ENCODE measurements at regions not wholly inside any gene's neighbourhood (a gene's known extent, or its start where the extent isn't known, plus 50 kb on each side); places are given as distances from the start of the nearest gene placed in this dataset.

GRCh38 chr1:14320518-14320917 is 278.0 kb upstream of the KAZN start:
- no peaks in the 10 kb centered on the region for H3K4me1 ChIP-seq (ENCODE audit: insufficient read depth)
- no peak overlapping the region for H3K4me2 ChIP-seq

DNA sequence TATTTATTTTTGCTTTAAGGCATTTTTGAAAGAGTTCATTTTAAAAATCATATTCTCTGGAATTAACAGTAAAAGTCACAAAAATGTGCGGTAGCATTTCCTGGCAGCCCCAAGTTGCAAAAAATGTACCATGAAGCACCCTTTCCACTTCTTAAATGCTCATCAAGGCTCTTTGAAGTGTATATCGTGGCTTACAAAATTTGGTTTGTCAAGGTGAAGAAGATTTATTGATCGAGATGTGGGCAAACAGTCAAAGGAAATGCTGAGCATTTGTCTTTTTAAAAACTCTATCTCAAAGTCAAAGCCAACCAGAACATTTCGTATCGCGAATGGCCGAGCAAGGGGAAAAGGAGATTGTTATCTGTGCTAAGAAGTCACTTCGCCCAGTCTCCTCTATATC is 277.5 kb upstream of the KAZN start:
- Histone ChIP-seq H3K4me1 (ENCODE audit: insufficient read depth) (no peaks in the 10 kb centered on the region), H3K4me3 (no peak overlapping the region), H3K9me2 (replicated peaks; ENCODE audit: insufficient read depth) (no peaks in the 10 kb centered on the region), H4K20me1 (ENCODE audit: insufficient read depth, poor library complexity, severe bottlenecking) (no peaks in the 10 kb centered on the region), H3K27me3 (no peaks in the 10 kb centered on the region), H3K9me3 (ENCODE audit: low read depth) (no peaks in the 10 kb centered on the region), H3K36me3 (replicated peaks; ENCODE audit: insufficient read depth, low read depth) (no peaks in the 10 kb centered on the region), H3K27ac (no peak overlapping the region), H2AFZ (no peak overlapping the region), H3K79me2 (no peaks in the 10 kb centered on the region), H3K4me2 (no peak overlapping the region)
- WGBS (ENCODE audit: low lambda C conversion rate, missing lambda C conversion rate): 90% methylated on average over 8 of the region's 8 CpGs
- TF ChIP-seq CTCF (IDR thresholded peaks at IDR 0.05; ENCODE audit: poor library complexity) (no peak), EZH2phosphoT487 (IDR thresholded peaks at IDR 0.05; ENCODE audit: low read depth, severe bottlenecking, unreplicated experiment) (no peak), EZH2 (IDR thresholded peaks at IDR 0.05; ENCODE audit: borderline replicate concordance) (no peak)
- no peak for DNase-seq (ENCODE audit: low spot score)

More at GRCh38 chr1:14320518-14320917, 278.0 kb upstream of the KAZN start:
- DNase-seq (ENCODE audit: low spot score): no peak
- Histone ChIP-seq H3K79me2 (no peaks in the 10 kb centered on the region), H3K27me3 (no peaks in the 10 kb centered on the region), H3K9me3 (ENCODE audit: low read depth) (no peaks in the 10 kb centered on the region), H3K9me2 (replicated peaks; ENCODE audit: insufficient read depth) (no peaks in the 10 kb centered on the region), H2AFZ (no peak overlapping the region), H3K36me3 (replicated peaks; ENCODE audit: insufficient read depth, low read depth) (no peaks in the 10 kb centered on the region), H3K27ac (no peak overlapping the region), H3K4me3 (no peak overlapping the region), H4K20me1 (ENCODE audit: insufficient read depth, poor library complexity, severe bottlenecking) (no peaks in the 10 kb centered on the region)
- TF ChIP-seq EZH2phosphoT487 (IDR thresholded peaks at IDR 0.05; ENCODE audit: low read depth, severe bottlenecking, unreplicated experiment) (no peak), CTCF (IDR thresholded peaks at IDR 0.05; ENCODE audit: poor library complexity) (no peak), EZH2 (IDR thresholded peaks at IDR 0.05; ENCODE audit: borderline replicate concordance) (no peak)
- WGBS (ENCODE audit: low lambda C conversion rate, missing lambda C conversion rate): 73% methylated on average over 2 of the region's 2 CpGs

GRCh38 chr1:14321422-14321821 is 277.1 kb upstream of the KAZN start:
- no peaks in the 10 kb centered on the region for H3K79me2 ChIP-seq
- H3K27me3 ChIP-seq: no peaks in the 10 kb centered on the region
- H3K9me2 ChIP-seq (replicated peaks; ENCODE audit: insufficient read depth): no peaks in the 10 kb centered on the region
- no peaks in the 10 kb centered on the region for H3K4me1 ChIP-seq (ENCODE audit: insufficient read depth)
- H3K36me3 ChIP-seq (replicated peaks; ENCODE audit: insufficient read depth, low read depth): no peaks in the 10 kb centered on the region
- H4K20me1 ChIP-seq (ENCODE audit: insufficient read depth, poor library complexity, severe bottlenecking): no peaks in the 10 kb centered on the region
- DNase-seq (ENCODE audit: low spot score): no peak
- H2AFZ ChIP-seq: no peak overlapping the region
- H3K9me3 ChIP-seq (ENCODE audit: low read depth): no peaks in the 10 kb centered on the region
- no peak overlapping the region for H3K27ac ChIP-seq
- H3K4me3 ChIP-seq: no peak overlapping the region
- H3K4me2 ChIP-seq: no peak overlapping the region
- no peak for TF ChIP-seq CTCF (IDR thresholded peaks at IDR 0.05; ENCODE audit: poor library complexity)
- no peak for TF ChIP-seq EZH2phosphoT487 (IDR thresholded peaks at IDR 0.05; ENCODE audit: low read depth, severe bottlenecking, unreplicated experiment)
- TF ChIP-seq EZH2 (IDR thresholded peaks at IDR 0.05; ENCODE audit: borderline replicate concordance): no peak
- 96% methylated on average over 1 of the region's 1 CpG for WGBS (ENCODE audit: low lambda C conversion rate, missing lambda C conversion rate)

All from hepatocyte (in vitro differentiated cells).